GM12874 (cell line): ENCODE measurements at regions not wholly inside any gene's neighbourhood (a gene's known extent, or its start where the extent isn't known, plus 50 kb on each side); places are given as distances from the start of the nearest gene placed in this dataset.

ENCODE experiments used
- CTCF ChIP-seq: IDR thresholded peaks from 2 replicates; pipeline ENCODE4 v1.5.1; 2011; ENCODE audit warnings: low read depth, mild to moderate bottlenecking, control low read depth, low read length, moderate library complexity; ENCODE audit not compliant: insufficient read depth

DNA sequence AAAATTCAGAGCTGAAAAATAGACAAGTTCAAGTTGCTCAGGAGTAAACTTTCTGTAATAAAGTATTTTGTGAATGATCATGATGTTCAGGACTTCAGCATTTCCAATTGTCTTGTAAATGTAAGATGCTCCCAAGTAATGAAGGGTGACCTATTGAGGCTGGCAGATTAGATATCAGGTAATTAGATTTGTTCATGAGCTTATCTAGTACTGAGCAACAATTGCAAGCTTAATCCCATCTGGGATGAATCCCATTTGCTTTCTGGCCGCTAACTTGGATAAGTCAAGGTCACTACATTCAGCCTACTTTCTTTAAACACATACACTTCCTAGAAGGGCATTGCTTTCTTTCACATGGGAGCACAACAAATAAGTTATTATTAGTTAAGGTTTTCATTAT is 82.4 kb upstream of the ITGB1 start:
- no peak for TF ChIP-seq CTCF

DNA sequence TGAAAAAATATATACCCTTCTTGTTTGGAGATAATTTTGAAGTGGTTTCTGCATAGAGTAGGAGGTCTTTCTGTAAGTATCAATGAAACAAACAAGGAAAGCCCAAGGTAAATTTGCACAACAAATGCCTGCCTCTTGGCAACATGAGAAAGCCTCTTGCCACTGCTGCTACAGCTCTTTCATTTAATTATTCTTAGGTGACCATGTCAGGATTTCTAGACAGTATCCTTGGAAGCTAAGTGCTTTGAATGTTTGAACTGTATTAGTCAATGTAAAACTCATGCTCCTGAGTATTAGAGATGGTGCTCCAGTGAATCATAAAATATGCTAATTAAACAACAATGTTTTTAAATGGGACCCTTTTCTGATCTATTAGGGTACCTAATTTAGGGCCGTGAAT is 81.2 kb upstream of the ITGB1 start:
- TF ChIP-seq CTCF, result no peak

GRCh38 chr10:33038672-33039071 is 80.6 kb upstream of the ITGB1 start:
- no peak for TF ChIP-seq CTCF

DNA sequence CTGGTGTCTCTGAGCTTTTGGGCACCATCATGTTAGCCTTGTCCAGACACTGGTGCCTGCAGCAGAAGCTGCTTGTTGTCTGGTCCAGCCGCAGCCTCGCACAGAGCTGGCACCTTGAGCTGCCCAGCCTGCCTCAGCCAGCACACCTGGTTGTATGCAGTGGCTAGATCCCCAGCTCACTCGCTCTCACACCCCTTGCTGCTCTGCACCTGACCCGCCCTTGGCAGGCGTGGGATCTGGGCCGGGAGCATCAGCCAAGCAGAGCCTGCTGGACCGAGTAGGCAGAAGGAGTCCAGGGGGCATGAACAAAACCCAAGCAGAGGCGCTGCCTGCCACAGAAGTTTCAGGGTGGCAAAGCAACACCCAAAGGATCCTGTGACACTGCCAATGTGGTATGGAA is 79.7 kb upstream of the ITGB1 start:
- TF ChIP-seq CTCF, result no peak

DNA sequence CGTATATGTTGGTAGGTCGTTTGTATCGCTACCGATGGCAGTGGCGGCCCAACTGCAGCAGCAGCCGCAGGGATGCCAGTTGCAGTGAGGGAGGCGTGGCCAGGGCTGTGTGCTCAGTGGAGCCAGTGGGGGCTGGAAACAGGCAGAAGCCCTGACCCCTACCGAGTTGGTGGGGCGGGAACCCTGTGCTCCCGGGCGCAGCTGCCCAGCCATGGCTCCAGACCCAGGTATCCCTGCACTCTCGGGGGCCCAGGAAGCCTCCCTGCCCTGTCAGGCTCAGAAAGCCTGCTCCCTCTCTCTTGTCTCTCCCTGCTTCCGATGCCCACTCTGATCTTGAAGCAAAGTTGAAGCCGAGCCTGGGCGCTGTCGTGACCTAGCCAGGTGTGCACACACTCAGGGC is 78.6 kb upstream of the ITGB1 start:
- no peak for TF ChIP-seq CTCF

DNA sequence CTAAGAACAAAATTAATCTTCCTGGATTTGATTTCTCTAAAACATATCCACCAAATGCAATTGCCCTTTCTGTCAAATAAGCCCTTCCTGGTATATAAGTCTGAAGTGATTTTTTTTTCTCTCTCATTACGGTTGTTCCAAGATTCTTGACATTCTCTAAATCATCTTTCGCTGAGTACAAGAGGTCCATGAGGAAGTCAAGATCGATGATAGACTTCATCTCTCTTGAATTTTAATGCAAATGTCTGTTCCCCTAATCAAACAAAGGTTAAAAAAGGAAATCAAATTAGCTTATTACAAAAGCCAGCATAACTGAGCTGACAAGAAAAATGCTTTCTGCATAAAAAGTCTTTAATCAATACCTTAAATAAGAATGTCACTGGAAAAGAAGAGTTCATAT is 77.4 kb upstream of the ITGB1 start:
- no peak for TF ChIP-seq CTCF

DNA sequence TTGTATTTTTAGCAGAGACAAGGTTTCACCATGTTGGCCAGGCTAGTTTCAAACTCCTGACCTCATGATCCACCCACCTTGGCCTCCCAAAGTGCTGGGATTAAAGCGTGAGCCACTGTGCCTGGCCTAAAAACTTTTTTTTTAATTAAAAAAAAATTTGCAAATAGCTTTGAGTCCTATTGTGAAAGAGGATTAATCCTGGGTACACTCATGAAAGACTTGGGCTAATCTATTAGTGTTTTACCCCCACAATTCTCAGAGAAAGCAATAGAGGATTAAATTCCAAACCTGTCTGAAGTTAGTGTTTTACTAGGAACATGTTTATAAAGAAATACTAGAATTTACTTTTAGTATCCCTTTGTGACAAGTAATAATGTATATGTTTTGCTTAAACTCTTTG is 76.9 kb upstream of the ITGB1 start:
- no peak for TF ChIP-seq CTCF

- TF ChIP-seq CTCF, result no peak
Measured at GRCh38 chr10:33032654-33033151, 74.7 kb upstream of the ITGB1 start.
